GM18519 (cell line): ENCODE measurements at regions not wholly inside any gene's neighbourhood (a gene's known extent, or its start where the extent isn't known, plus 50 kb on each side); places are given as distances from the start of the nearest gene placed in this dataset.
"Not testable (repeated sequence)": the region's sequence is repeated elsewhere in the genome, so short reads cannot be mapped to it uniquely, and the experiment has no call there.

ENCODE experiments used
- ATAC-seq: cut with Tn5 transposase; IDR thresholded peaks from one replicate; pipeline ENCODE4 v1.9.1; 2021; ENCODE audit warnings: mild to moderate bottlenecking, moderate library complexity; ENCODE audit not compliant: unreplicated experiment, low FRiP score

GRCh38 chr4:167906851-167907250 lies 185.5 kb upstream of the ANXA10 start:
- ATAC-seq, result no peak

GRCh38 chr4:167908816-167909215 lies 183.5 kb upstream of the ANXA10 start:
- no peak for ATAC-seq

GRCh38 chr4:167912535-167912934 lies 179.8 kb upstream of the ANXA10 start:
- ATAC-seq, result not testable (repeated sequence)

- ATAC-seq, result no peak
Measured at GRCh38 chr4:167918077-167918476, 174.3 kb upstream of the ANXA10 start.

GRCh38 chr4:167930166-167930565 lies 162.2 kb upstream of the ANXA10 start:
- ATAC-seq, result no peak

GRCh38 chr4:167934216-167934615 lies 158.1 kb upstream of the ANXA10 start:
- ATAC-seq, result no peak

GRCh38 chr4:167939863-167940616 lies 152.3 kb upstream of the ANXA10 start:
- ATAC-seq, result no peak

GRCh38 chr4:167943872-167944505 lies 148.3 kb upstream of the ANXA10 start:
- no peak for ATAC-seq

- no peak for ATAC-seq
Measured at GRCh38 chr4:167944721-167945120, 147.6 kb upstream of the ANXA10 start.

- no peak for ATAC-seq
Measured at GRCh38 chr4:167955006-167955405, 137.3 kb upstream of the ANXA10 start.

GRCh38 chr4:167956676-167957075 lies 135.7 kb upstream of the ANXA10 start:
- no peak for ATAC-seq

- no peak for ATAC-seq
Measured at GRCh38 chr4:167964766-167965373, 127.5 kb upstream of the ANXA10 start.

GRCh38 chr4:167966143-167966542 lies 126.2 kb upstream of the ANXA10 start:
- ATAC-seq, result no peak

GRCh38 chr4:167973513-167973912 lies 118.8 kb upstream of the ANXA10 start:
- no peak for ATAC-seq

GRCh38 chr4:167985565-167985964 lies 106.8 kb upstream of the ANXA10 start:
- no peak for ATAC-seq

- no peak for ATAC-seq
Measured at GRCh38 chr4:167986044-167986443, 106.3 kb upstream of the ANXA10 start.

- ATAC-seq, result no peak
Measured at GRCh38 chr4:167987285-167987684, 105.1 kb upstream of the ANXA10 start.

- no peak for ATAC-seq
Measured at GRCh38 chr4:167989815-167990214, 102.5 kb upstream of the ANXA10 start.

GRCh38 chr4:168008112-168008511 lies 84.2 kb upstream of the ANXA10 start:
- ATAC-seq, result not testable (repeated sequence)

GRCh38 chr4:168019019-168019651 lies 73.2 kb upstream of the ANXA10 start:
- no peak for ATAC-seq

GRCh38 chr4:168019921-168020320 lies 72.4 kb upstream of the ANXA10 start:
- no peak for ATAC-seq
